ENCODE measurements at regions not wholly inside any gene's neighbourhood (a gene's known extent, or its start where the extent isn't known, plus 50 kb on each side); places are given as distances from the start of the nearest gene placed in this dataset.

GRCh38 chr5:163310997-163311396, 126.4 kb upstream of the CCNG1 start:
- no peaks in the 10 kb centered on the region for H3K79me1 ChIP-seq (ENCODE audit: insufficient read depth, low read depth, low read length, poor library complexity, severe bottlenecking)
- Mint-ChIP-seq H3K27me3 (ENCODE audit: low read depth) (no peaks in the 10 kb centered on the region), H3K4me3 (no peak overlapping the region), H3K27ac (no peak overlapping the region), H3K36me3 (ENCODE audit: insufficient read depth in 1 of 3, low read depth in 3 of 3) (peaks cover 12 to 21% (median 13%) of the 10 kb centered on the region in 3 experiments), H3K4me1 (peaks cover 8 to 21% of the 10 kb centered on the region in 2 experiments), H3K9me3 (peaks cover 16 to 20% of the 10 kb centered on the region in 2 experiments)
- H4K5ac ChIP-seq (ENCODE audit: insufficient read length, low read depth, low read length), result no peak overlapping the region
- H3K23ac ChIP-seq (ENCODE audit: insufficient read length, low read depth, low read length), result no peak overlapping the region
- H4K20me1 ChIP-seq (ENCODE audit: control insufficient read depth, insufficient read depth, insufficient read length), result no peaks in the 10 kb centered on the region
- no peak overlapping the region for H3K9ac ChIP-seq (ENCODE audit: extremely low read depth, insufficient read length, low read length)
- no peak overlapping the region for H3K4ac ChIP-seq (ENCODE audit: low read depth, low read length)
- no peak for TF ChIP-seq CTCF (conservative IDR thresholded peaks at IDR 0.05)
- H3K9me3 ChIP-seq (ENCODE audit: control insufficient read depth, low read depth, low read length), result no peaks in the 10 kb centered on the region
- WGBS (ENCODE audit: extremely low coverage, insufficient read length, low lambda C conversion rate), result no CpG with 5 or more reads among the region's 1 CpG
- no peak overlapping the region for H3K4me2 ChIP-seq (ENCODE audit: insufficient read depth, insufficient read length, low read length)
- H2BK20ac ChIP-seq (ENCODE audit: low read depth, low read length, poor library complexity, severe bottlenecking), result no peak overlapping the region
- H2BK12ac ChIP-seq (ENCODE audit: insufficient read length, low read depth, low read length), result no peak overlapping the region
- H2AFZ ChIP-seq (ENCODE audit: low read length), result no peak overlapping the region
- no peak overlapping the region for H3T11ph ChIP-seq (ENCODE audit: low read length)
- no peak overlapping the region for H3K14ac ChIP-seq (ENCODE audit: insufficient read depth, low read length)
- no peak overlapping the region for H3K56ac ChIP-seq (ENCODE audit: insufficient read length, low read depth, low read length)
- H3K27ac ChIP-seq (ENCODE audit: insufficient read length, low read depth, low read length), result no peak overlapping the region
- no peak overlapping the region for H2BK120ac ChIP-seq (ENCODE audit: low read depth, low read length, poor library complexity, severe bottlenecking)
- H4K91ac ChIP-seq (ENCODE audit: insufficient read length, low read depth, low read length), result no peak overlapping the region
- peaks cover 5% of the 10 kb centered on the region; the same call in 1 of the 2 replicates for H3K4me1 ChIP-seq (ENCODE audit: insufficient read depth, low read length)
- no peaks in the 10 kb centered on the region for H3K79me2 ChIP-seq (ENCODE audit: insufficient read depth, low read length)
- H2AK5ac ChIP-seq (ENCODE audit: insufficient read length, low read length), result no peak overlapping the region
- no peak for DNase-seq
- no peaks in the 10 kb centered on the region for H3K23me2 ChIP-seq (ENCODE audit: insufficient read length, low read depth, low read length, poor library complexity, severe bottlenecking)
- no peak overlapping the region for H2BK5ac ChIP-seq (ENCODE audit: insufficient read length, low read length)
- no peak overlapping the region for H3K18ac ChIP-seq (ENCODE audit: insufficient read length, low read depth, low read length)
- no peaks in the 10 kb centered on the region for H3K27me3 ChIP-seq (ENCODE audit: insufficient read depth, low read length)
- H2BK15ac ChIP-seq (ENCODE audit: low read depth, low read length), result no peak overlapping the region
- H4K8ac ChIP-seq (replicated peaks; ENCODE audit: insufficient read length, low read depth, low read length), result no peak overlapping the region
